ENCODE measurements at regions not wholly inside any gene's neighbourhood (a gene's known extent, or its start where the extent isn't known, plus 50 kb on each side); places are given as distances from the start of the nearest gene placed in this dataset.
"Not testable (repeated sequence)": the region's sequence is repeated elsewhere in the genome, so short reads cannot be mapped to it uniquely, and the experiment has no call there.

GRCh38 chr6:164602415-164602814, 707.0 kb downstream of the C6orf118 start:
- not testable (repeated sequence) for H2BK20ac ChIP-seq (ENCODE audit: low read depth, low read length, poor library complexity, severe bottlenecking); H2BK5ac ChIP-seq (ENCODE audit: insufficient read length, low read length); H3K79me1 ChIP-seq (ENCODE audit: insufficient read depth, low read depth, low read length, poor library complexity, severe bottlenecking); H3K36me3 Mint-ChIP-seq (ENCODE audit: insufficient read depth in 1 of 3, low read depth in 3 of 3); H3K9me3 Mint-ChIP-seq; H3K27ac Mint-ChIP-seq; H3K4me1 ChIP-seq (ENCODE audit: insufficient read depth, low read length); H4K5ac ChIP-seq (ENCODE audit: insufficient read length, low read depth, low read length); H3K27ac ChIP-seq (ENCODE audit: insufficient read length, low read depth, low read length); H3K4ac ChIP-seq (ENCODE audit: low read depth, low read length); H2AFZ ChIP-seq (ENCODE audit: low read length); H4K91ac ChIP-seq (ENCODE audit: insufficient read length, low read depth, low read length); H4K8ac ChIP-seq (replicated peaks; ENCODE audit: insufficient read length, low read depth, low read length); H2BK120ac ChIP-seq (ENCODE audit: low read depth, low read length, poor library complexity, severe bottlenecking); H3K23ac ChIP-seq (ENCODE audit: insufficient read length, low read depth, low read length); H3K4me1 Mint-ChIP-seq; H3K23me2 ChIP-seq (ENCODE audit: insufficient read length, low read depth, low read length, poor library complexity, severe bottlenecking); DNase-seq; H2BK15ac ChIP-seq (ENCODE audit: low read depth, low read length); H3K4me3 Mint-ChIP-seq; H4K20me1 ChIP-seq (ENCODE audit: control insufficient read depth, insufficient read depth, insufficient read length); H3K9me3 ChIP-seq (ENCODE audit: control insufficient read depth, low read depth, low read length); H3K9ac ChIP-seq (ENCODE audit: extremely low read depth, insufficient read length, low read length); H3K79me2 ChIP-seq (ENCODE audit: insufficient read depth, low read length); H3K18ac ChIP-seq (ENCODE audit: insufficient read length, low read depth, low read length); H3K14ac ChIP-seq (ENCODE audit: insufficient read depth, low read length); H3K27me3 ChIP-seq (ENCODE audit: insufficient read depth, low read length); H3T11ph ChIP-seq (ENCODE audit: low read length); H3K56ac ChIP-seq (ENCODE audit: insufficient read length, low read depth, low read length); H2AK5ac ChIP-seq (ENCODE audit: insufficient read length, low read length); H2BK12ac ChIP-seq (ENCODE audit: insufficient read length, low read depth, low read length); H3K27me3 Mint-ChIP-seq (ENCODE audit: low read depth); H3K4me2 ChIP-seq (ENCODE audit: insufficient read depth, insufficient read length, low read length)
- no CpG with 5 or more reads among the region's 15 CpGs for WGBS (ENCODE audit: extremely low coverage, insufficient read length, low lambda C conversion rate)

All from H9 (cell line).